ENCODE measurements at regions not wholly inside any gene's neighbourhood (a gene's known extent, or its start where the extent isn't known, plus 50 kb on each side); places are given as distances from the start of the nearest gene placed in this dataset.
"Not testable (repeated sequence)": the region's sequence is repeated elsewhere in the genome, so short reads cannot be mapped to it uniquely, and the experiment has no call there.

DNA sequence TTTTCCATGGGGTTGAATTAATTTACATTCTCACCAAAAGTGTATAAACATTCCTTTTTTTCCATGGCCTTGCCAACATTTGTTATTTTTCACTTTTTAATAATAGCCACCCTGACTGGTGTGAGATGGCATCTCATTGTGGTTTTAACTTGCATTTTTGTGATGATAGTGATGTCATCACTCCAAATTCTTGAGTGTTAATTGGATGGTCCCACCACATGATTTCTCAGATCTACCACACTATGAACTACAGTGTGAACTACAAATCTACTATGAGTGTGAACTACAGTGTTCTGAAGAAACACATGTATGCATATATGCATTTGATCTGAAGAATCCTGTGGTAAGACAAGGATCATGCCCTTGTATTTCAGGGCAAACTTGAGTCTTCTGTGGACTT, 340.1 kb downstream of the ABCC12 start:
- Histone ChIP-seq H3K27ac (replicated peaks in 1 of 4) (no peak overlapping the region), H3K9me3 (peaks cover 0 to 24% (median 12%) of the 10 kb centered on the region in 4 donors), H3K4me1 (no peaks in the 10 kb centered on the region), H3K4me3 (no peak overlapping the region), H3K36me3 (no peaks in the 10 kb centered on the region), H3K27me3 (no peaks in the 10 kb centered on the region)
- intact Hi-C loops (cut with DNase I): no loop called here
- TF ChIP-seq POLR2A (IDR thresholded peaks at IDR 0.05; ENCODE audit: low read depth) (no peak), EP300 (IDR thresholded peaks at IDR 0.05) (no peak), POLR2AphosphoS5 (IDR thresholded peaks at IDR 0.05) (no peak)
- TF ChIP-seq, protein P1, sequence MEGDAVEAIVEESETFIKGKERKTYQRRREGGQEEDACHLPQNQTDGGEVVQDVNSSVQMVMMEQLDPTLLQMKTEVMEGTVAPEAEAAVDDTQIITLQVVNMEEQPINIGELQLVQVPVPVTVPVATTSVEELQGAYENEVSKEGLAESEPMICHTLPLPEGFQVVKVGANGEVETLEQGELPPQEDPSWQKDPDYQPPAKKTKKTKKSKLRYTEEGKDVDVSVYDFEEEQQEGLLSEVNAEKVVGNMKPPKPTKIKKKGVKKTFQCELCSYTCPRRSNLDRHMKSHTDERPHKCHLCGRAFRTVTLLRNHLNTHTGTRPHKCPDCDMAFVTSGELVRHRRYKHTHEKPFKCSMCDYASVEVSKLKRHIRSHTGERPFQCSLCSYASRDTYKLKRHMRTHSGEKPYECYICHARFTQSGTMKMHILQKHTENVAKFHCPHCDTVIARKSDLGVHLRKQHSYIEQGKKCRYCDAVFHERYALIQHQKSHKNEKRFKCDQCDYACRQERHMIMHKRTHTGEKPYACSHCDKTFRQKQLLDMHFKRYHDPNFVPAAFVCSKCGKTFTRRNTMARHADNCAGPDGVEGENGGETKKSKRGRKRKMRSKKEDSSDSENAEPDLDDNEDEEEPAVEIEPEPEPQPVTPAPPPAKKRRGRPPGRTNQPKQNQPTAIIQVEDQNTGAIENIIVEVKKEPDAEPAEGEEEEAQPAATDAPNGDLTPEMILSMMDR (IDR thresholded peaks at IDR 0.05): no peak
- no peak for DNase-seq (ENCODE audit: extremely low spot score)

DNA sequence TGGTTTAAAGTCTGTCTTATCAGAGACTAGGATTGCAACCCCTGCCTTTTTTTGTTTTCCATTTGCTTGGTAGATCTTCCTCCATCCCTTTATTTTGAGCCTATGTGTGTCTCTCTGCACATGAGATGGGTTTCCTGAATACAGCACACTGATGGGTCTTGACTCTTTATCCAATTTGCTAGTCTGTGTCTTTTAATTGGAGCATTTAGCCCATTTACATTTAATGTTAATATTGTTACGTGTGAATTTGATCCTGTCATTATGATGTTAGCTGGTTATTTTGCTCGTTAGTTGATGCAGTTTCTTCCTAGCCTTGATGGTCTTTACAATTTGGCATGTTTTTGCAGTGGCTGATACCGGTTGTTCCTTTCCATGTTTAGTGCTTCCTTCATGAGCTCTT, 344.0 kb downstream of the ABCC12 start:
- peaks cover 0 to 24% (median 15%) of the 10 kb centered on the region in 4 donors for H3K9me3 ChIP-seq
- intact Hi-C loops (cut with DNase I); DNase-seq (ENCODE audit: extremely low spot score); H3K27ac ChIP-seq (replicated peaks in 1 of 4); H3K36me3 ChIP-seq; H3K4me3 ChIP-seq; H3K27me3 ChIP-seq; H3K4me1 ChIP-seq: not testable (repeated sequence)
- WGBS: 79% methylated on average over 3 of the region's 3 CpGs

DNA sequence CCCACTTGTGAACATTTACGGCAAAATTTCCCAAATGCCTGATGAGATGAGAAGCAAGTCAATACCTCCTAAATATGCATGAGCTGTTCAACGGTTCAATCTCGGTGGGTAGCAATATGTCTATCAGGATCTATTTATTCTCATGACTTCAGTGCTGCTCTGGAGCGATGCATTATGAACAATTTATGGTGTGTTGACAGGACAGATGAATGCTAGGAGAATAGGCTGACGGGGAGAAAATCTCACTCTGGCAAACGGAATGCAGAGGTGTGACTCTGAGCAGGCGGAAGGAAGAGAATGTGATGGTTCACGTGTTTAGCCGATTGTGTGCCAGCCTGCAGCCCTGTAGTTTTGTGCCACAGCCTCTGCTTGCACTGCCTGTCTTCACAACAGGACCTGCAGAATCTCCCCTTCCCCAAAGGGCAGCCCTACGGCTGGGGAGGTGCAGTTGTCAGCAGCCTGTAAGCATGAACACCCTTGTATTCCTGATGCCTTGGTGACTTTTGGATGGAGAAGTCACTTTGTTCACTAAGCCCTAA, 345.2 kb downstream of the PHKB start:
- H3K9me3 ChIP-seq: peaks cover 0 to 7% (median 0%) of the 10 kb centered on the region in 4 donors
- H3K27ac ChIP-seq (replicated peaks in 1 of 4): no peak overlapping the region
- no peak overlapping the region for H3K4me3 ChIP-seq
- DNase-seq (ENCODE audit: extremely low spot score): no peak
- WGBS: 81% methylated on average over 9 of the region's 10 CpGs
- H3K36me3 ChIP-seq: no peaks in the 10 kb centered on the region
- intact Hi-C loops (cut with DNase I): no loop called here
- no peaks in the 10 kb centered on the region for H3K4me1 ChIP-seq
- TF ChIP-seq EP300 (IDR thresholded peaks at IDR 0.05): no peak
- no peak for TF ChIP-seq POLR2AphosphoS5 (IDR thresholded peaks at IDR 0.05)
- TF ChIP-seq, protein P1 (IDR thresholded peaks at IDR 0.05): no peak
- no peaks in the 10 kb centered on the region for H3K27me3 ChIP-seq

DNA sequence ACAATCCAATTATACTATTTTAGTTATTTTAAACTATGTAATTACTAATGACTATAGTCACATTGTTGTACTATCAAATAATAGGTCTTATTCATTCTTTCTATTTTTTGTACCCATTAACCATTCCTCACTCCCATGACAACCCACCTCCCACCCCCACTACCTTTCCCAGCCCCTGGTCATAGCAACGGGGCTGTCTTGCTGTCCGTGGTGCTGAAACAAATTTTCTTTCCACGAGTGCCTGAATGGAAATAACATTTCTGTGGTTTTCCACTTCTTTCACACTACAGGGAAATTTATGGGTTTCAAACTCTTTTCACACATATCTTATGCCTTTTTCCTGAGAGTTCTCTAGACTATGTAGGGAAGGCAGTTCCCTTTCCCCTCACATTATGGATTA, 326.6 kb downstream of the PHKB start:
- Histone ChIP-seq H3K9me3 (peaks cover 0 to 24% (median 6%) of the 10 kb centered on the region in 4 donors), H3K27ac (replicated peaks in 1 of 4) (no peak overlapping the region), H3K27me3 (no peaks in the 10 kb centered on the region), H3K4me1 (no peaks in the 10 kb centered on the region), H3K4me3 (no peak overlapping the region), H3K36me3 (no peaks in the 10 kb centered on the region)
- DNase-seq (ENCODE audit: extremely low spot score): no peak
- WGBS: 10% methylated on average over 3 of the region's 3 CpGs
- intact Hi-C loops (cut with DNase I): no loop called here
- TF ChIP-seq, protein P1 (IDR thresholded peaks at IDR 0.05): no peak
- TF ChIP-seq EP300 (IDR thresholded peaks at IDR 0.05) (no peak), POLR2AphosphoS5 (IDR thresholded peaks at IDR 0.05) (no peak), POLR2A (IDR thresholded peaks at IDR 0.05; ENCODE audit: low read depth) (no peak)

DNA sequence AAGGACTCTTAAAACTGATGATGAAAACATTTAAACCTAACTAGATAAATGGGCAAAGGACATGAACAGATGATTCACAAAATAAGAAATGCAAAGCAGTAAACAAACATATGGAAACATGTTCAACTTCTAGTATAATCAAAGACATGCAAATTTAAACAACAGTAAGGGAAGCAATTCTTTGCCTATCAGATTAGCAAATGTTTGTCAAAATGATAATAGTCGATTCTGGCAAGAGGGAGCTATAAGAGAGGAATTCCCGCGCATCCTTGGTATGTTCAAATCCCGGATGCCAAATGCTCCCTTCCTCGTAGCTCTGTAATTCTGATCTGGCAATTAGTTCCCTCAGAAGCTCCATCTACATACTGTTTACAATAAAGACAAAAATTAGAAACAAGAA, 320.5 kb downstream of the PHKB start:
- Histone ChIP-seq H3K4me1 (no peaks in the 10 kb centered on the region), H3K27me3 (no peaks in the 10 kb centered on the region), H3K9me3 (no peaks in the 10 kb centered on the region), H3K36me3 (no peaks in the 10 kb centered on the region), H3K27ac (replicated peaks in 1 of 4) (no peak overlapping the region), H3K4me3 (no peak overlapping the region)
- intact Hi-C loops (cut with DNase I): no loop called here
- 83% methylated on average over 5 of the region's 5 CpGs for WGBS
- TF ChIP-seq POLR2AphosphoS5 (IDR thresholded peaks at IDR 0.05): no peak
- no peak for TF ChIP-seq EP300 (IDR thresholded peaks at IDR 0.05)
- TF ChIP-seq, protein P1 (IDR thresholded peaks at IDR 0.05): no peak
- TF ChIP-seq POLR2A (IDR thresholded peaks at IDR 0.05; ENCODE audit: low read depth): no peak
- DNase-seq (ENCODE audit: extremely low spot score): no peak

All from esophagus muscularis mucosa (tissue), 4 donors.